Endothelial cell of umbilical vein (primary cell): ENCODE measurements at regions not wholly inside any gene's neighbourhood (a gene's known extent, or its start where the extent isn't known, plus 50 kb on each side); places are given as distances from the start of the nearest gene placed in this dataset.

Source experiments
- CTCF ChIP-seq, 2 donors: IDR thresholded peaks; 1 replicate in 1 of 2; 2 replicates in 1 of 2; pipeline ENCODE4 v1.5.1; 2011; ENCODE audit warnings: low read length in 2 of 2, mild to moderate bottlenecking in 2 of 2, moderate library complexity in 2 of 2, control low read depth in 1 of 2, inconsistent platforms in 1 of 2, low read depth in 1 of 2; ENCODE audit not compliant: insufficient read depth in 1 of 2; ENCODE audit errors: extremely low read depth in 1 of 2
- EZH2 ChIP-seq: IDR thresholded peaks from 2 replicates; pipeline ENCODE4 v1.6.1; 2012; ENCODE audit warnings: borderline replicate concordance, low read depth, mild to moderate bottlenecking, moderate library complexity, low read length, inconsistent platforms; ENCODE audit not compliant: severe bottlenecking
- POLR2A ChIP-seq: IDR thresholded peaks from 2 replicates; pipeline ENCODE4 v1.6.1; 2012; ENCODE audit warnings: low read depth, mild to moderate bottlenecking, control low read depth, low read length

- no peak for TF ChIP-seq CTCF (IDR thresholded peaks at IDR 0.05; ENCODE audit: extremely low read depth in 1 of 2, insufficient read depth in 1 of 2, low read depth in 1 of 2, low read length in 2 of 2)
- no peak for TF ChIP-seq POLR2A
- no peak for TF ChIP-seq EZH2
Measured at GRCh38 chr13:85652491-85652890, 146.7 kb downstream of the SLITRK6 start.
